ENCODE measurements at regions not wholly inside any gene's neighbourhood (a gene's known extent, or its start where the extent isn't known, plus 50 kb on each side); places are given as distances from the start of the nearest gene placed in this dataset.

DNA sequence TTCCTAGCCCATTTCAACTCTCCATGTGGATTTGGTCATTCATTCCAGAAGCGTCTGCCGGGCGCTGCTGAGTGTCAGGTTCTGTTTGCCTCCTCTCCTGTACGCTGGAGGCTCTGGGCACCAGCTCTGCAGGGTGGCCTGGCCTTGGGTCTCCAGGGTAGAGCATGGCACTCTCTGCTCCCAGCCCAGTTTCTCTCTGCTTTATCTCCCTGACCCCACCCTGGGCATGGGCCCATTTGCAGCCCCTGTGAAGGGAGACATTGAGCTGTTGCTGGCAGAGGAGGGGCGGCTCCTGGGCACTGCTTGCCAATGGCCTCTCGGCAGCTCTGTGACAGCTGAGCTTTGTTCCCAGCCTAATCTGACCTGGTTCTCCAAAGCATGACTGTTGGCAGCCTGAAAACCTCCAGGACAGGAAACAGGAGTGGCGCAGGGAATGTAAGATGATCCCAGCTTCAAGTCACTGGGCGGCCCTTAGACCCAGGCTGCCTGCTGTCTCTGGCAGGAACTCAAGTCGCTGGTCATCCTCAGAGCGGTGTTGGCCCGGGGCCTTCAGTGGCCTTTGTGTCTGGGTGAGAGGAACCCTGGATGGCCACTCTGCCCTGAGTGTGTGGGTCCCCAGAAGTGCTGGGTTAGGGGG is 146.8 kb downstream of the SEC14L1 start:
- TF ChIP-seq, protein P1, sequence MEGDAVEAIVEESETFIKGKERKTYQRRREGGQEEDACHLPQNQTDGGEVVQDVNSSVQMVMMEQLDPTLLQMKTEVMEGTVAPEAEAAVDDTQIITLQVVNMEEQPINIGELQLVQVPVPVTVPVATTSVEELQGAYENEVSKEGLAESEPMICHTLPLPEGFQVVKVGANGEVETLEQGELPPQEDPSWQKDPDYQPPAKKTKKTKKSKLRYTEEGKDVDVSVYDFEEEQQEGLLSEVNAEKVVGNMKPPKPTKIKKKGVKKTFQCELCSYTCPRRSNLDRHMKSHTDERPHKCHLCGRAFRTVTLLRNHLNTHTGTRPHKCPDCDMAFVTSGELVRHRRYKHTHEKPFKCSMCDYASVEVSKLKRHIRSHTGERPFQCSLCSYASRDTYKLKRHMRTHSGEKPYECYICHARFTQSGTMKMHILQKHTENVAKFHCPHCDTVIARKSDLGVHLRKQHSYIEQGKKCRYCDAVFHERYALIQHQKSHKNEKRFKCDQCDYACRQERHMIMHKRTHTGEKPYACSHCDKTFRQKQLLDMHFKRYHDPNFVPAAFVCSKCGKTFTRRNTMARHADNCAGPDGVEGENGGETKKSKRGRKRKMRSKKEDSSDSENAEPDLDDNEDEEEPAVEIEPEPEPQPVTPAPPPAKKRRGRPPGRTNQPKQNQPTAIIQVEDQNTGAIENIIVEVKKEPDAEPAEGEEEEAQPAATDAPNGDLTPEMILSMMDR (IDR thresholded peaks at IDR 0.05), result no peak
- TF ChIP-seq POLR2A (IDR thresholded peaks at IDR 0.05; ENCODE audit: low read depth), result no peak
- no peak for TF ChIP-seq POLR2AphosphoS5 (IDR thresholded peaks at IDR 0.05)
